ENCODE measurements at regions not wholly inside any gene's neighbourhood (a gene's known extent, or its start where the extent isn't known, plus 50 kb on each side); places are given as distances from the start of the nearest gene placed in this dataset.
"Not testable (repeated sequence)": the region's sequence is repeated elsewhere in the genome, so short reads cannot be mapped to it uniquely, and the experiment has no call there.

GRCh38 chr5:67647772-67648171, 451.2 kb upstream of the CD180 start:
- DNase-seq (ENCODE audit: insufficient read length, low spot score) (no peak), FAIRE-seq (no peak)
- no peak for TF ChIP-seq POLR2AphosphoS5 (IDR thresholded peaks at IDR 0.05; ENCODE audit: low read depth, low read length)

GRCh38 chr5:67644221-67644920, 447.8 kb upstream of the CD180 start:
- no peak for TF ChIP-seq POLR2AphosphoS5 (IDR thresholded peaks at IDR 0.05; ENCODE audit: low read depth, low read length)
- no peak for TF ChIP-seq SPI1 (IDR thresholded peaks at IDR 0.05; ENCODE audit: low read depth, low read length)
- no peak for TF ChIP-seq POU2F2 (IDR thresholded peaks at IDR 0.05; ENCODE audit: low read depth, low read length)
- TF ChIP-seq TAF1 (IDR thresholded peaks at IDR 0.05; ENCODE audit: low read depth, low read length): no peak
- TF ChIP-seq PAX5 (IDR thresholded peaks at IDR 0.05; ENCODE audit: insufficient read depth, low read length, severe bottlenecking): no peak
- no peak for TF ChIP-seq POLR2A (IDR thresholded peaks at IDR 0.05; ENCODE audit: low read depth, low read length)
- FAIRE-seq (no peak), DNase-seq (ENCODE audit: insufficient read length, low spot score) (no peak)

- TF ChIP-seq POU2F2 (IDR thresholded peaks at IDR 0.05; ENCODE audit: low read depth, low read length) (no peak), SPI1 (IDR thresholded peaks at IDR 0.05; ENCODE audit: low read depth, low read length) (no peak), TAF1 (IDR thresholded peaks at IDR 0.05; ENCODE audit: low read depth, low read length) (no peak), PAX5 (IDR thresholded peaks at IDR 0.05; ENCODE audit: insufficient read depth, low read length, severe bottlenecking) (no peak), POLR2A (IDR thresholded peaks at IDR 0.05; ENCODE audit: low read depth, low read length) (no peak), POLR2AphosphoS5 (IDR thresholded peaks at IDR 0.05; ENCODE audit: low read depth, low read length) (no peak)
- no peak for DNase-seq (ENCODE audit: insufficient read length, low spot score)
- FAIRE-seq: no peak
These were observed 446.9 kb upstream of the CD180 start for GRCh38 chr5:67643536-67643935.

- FAIRE-seq: no peak
These were observed 443.4 kb upstream of the CD180 start for GRCh38 chr5:67639976-67640375.

GRCh38 chr5:67639313-67639712, 442.7 kb upstream of the CD180 start:
- no peak for DNase-seq (ENCODE audit: insufficient read length, low spot score)
- FAIRE-seq: no peak
- TF ChIP-seq POU2F2 (IDR thresholded peaks at IDR 0.05; ENCODE audit: low read depth, low read length) (no peak), TAF1 (IDR thresholded peaks at IDR 0.05; ENCODE audit: low read depth, low read length) (no peak), SPI1 (IDR thresholded peaks at IDR 0.05; ENCODE audit: low read depth, low read length) (no peak), PAX5 (IDR thresholded peaks at IDR 0.05; ENCODE audit: insufficient read depth, low read length, severe bottlenecking) (no peak), POLR2AphosphoS5 (IDR thresholded peaks at IDR 0.05; ENCODE audit: low read depth, low read length) (no peak), POLR2A (IDR thresholded peaks at IDR 0.05; ENCODE audit: low read depth, low read length) (no peak)

More at GRCh38 chr5:67639976-67640375, 443.4 kb upstream of the CD180 start:
- TF ChIP-seq POU2F2 (IDR thresholded peaks at IDR 0.05; ENCODE audit: low read depth, low read length) (no peak), TAF1 (IDR thresholded peaks at IDR 0.05; ENCODE audit: low read depth, low read length) (no peak), POLR2A (IDR thresholded peaks at IDR 0.05; ENCODE audit: low read depth, low read length) (no peak), SPI1 (IDR thresholded peaks at IDR 0.05; ENCODE audit: low read depth, low read length) (no peak), POLR2AphosphoS5 (IDR thresholded peaks at IDR 0.05; ENCODE audit: low read depth, low read length) (no peak), PAX5 (IDR thresholded peaks at IDR 0.05; ENCODE audit: insufficient read depth, low read length, severe bottlenecking) (no peak)
- DNase-seq (ENCODE audit: insufficient read length, low spot score): no peak

- FAIRE-seq (no peak), DNase-seq (ENCODE audit: insufficient read length, low spot score) (no peak)
- no peak for TF ChIP-seq POLR2AphosphoS5 (IDR thresholded peaks at IDR 0.05; ENCODE audit: low read depth, low read length)
- TF ChIP-seq TAF1 (IDR thresholded peaks at IDR 0.05; ENCODE audit: low read depth, low read length): no peak
- no peak for TF ChIP-seq POU2F2 (IDR thresholded peaks at IDR 0.05; ENCODE audit: low read depth, low read length)
- TF ChIP-seq PAX5 (IDR thresholded peaks at IDR 0.05; ENCODE audit: insufficient read depth, low read length, severe bottlenecking): no peak
- TF ChIP-seq POLR2A (IDR thresholded peaks at IDR 0.05; ENCODE audit: low read depth, low read length): no peak
- TF ChIP-seq SPI1 (IDR thresholded peaks at IDR 0.05; ENCODE audit: low read depth, low read length): no peak
These were observed 440.4 kb upstream of the CD180 start for GRCh38 chr5:67636850-67637524.

GRCh38 chr5:67636091-67636490, 439.5 kb upstream of the CD180 start:
- FAIRE-seq (no peak), DNase-seq (ENCODE audit: insufficient read length, low spot score) (no peak)
- TF ChIP-seq POLR2A (IDR thresholded peaks at IDR 0.05; ENCODE audit: low read depth, low read length) (no peak), PAX5 (IDR thresholded peaks at IDR 0.05; ENCODE audit: insufficient read depth, low read length, severe bottlenecking) (no peak), SPI1 (IDR thresholded peaks at IDR 0.05; ENCODE audit: low read depth, low read length) (no peak)

GRCh38 chr5:67627079-67627478, 430.5 kb upstream of the CD180 start:
- FAIRE-seq: not testable (repeated sequence)

GRCh38 chr5:67623078-67623477, 426.5 kb upstream of the CD180 start:
- FAIRE-seq: no peak
- no peak for DNase-seq (ENCODE audit: insufficient read length, low spot score)
- TF ChIP-seq SPI1 (IDR thresholded peaks at IDR 0.05; ENCODE audit: low read depth, low read length) (no peak), PAX5 (IDR thresholded peaks at IDR 0.05; ENCODE audit: insufficient read depth, low read length, severe bottlenecking) (no peak)

More at GRCh38 chr5:67627079-67627478, 430.5 kb upstream of the CD180 start:
- DNase-seq (ENCODE audit: insufficient read length, low spot score): not testable (repeated sequence)
